Endothelial cell of umbilical vein (primary cell): ENCODE measurements at regions not wholly inside any gene's neighbourhood (a gene's known extent, or its start where the extent isn't known, plus 50 kb on each side); places are given as distances from the start of the nearest gene placed in this dataset.

ENCODE experiments used
- BruUV-seq: library from RNA; stranded (reverse); fragments of 400-500 nt; replicated peaks from 2 replicates; lab custom pipeline; 2021; lab: Mats Ljungman, UMichigan
- CTCF ChIA-PET: fragments of 300-600, 350-600 bp; sonication (Branson Sonifier 250); formaldehyde crosslinking; loops from one replicate; lab custom pipeline; 2021; ENCODE audit warnings: antibody characterized with exemption, inconsistent platforms; lab: Charles Lee
- POLR2A ChIA-PET: fragments of 300-600, 350-600 bp; sonication (Branson Sonifier 250); formaldehyde crosslinking; loops from one replicate; lab custom pipeline; 2021; ENCODE audit warnings: antibody characterized with exemption, inconsistent platforms; lab: Charles Lee
- DNase-seq: peaks from one replicate; pipeline ENCODE4 v3.0.0-alpha.2; 2011; ENCODE audit warnings: low read depth, low spot score
- FAIRE-seq: peaks from 2 replicates; lab custom pipeline; 2011; peaks lifted over from hg19 to GRCh38; lab: Jason Lieb, UNC
- H2AFZ ChIP-seq: 2 replicates; pipeline ENCODE4 v1.6.0; 2012; ENCODE audit warnings: low read depth, low read length, control low read depth, inconsistent platforms
- H3K27ac ChIP-seq: 2 replicates; pipeline ENCODE4 v1.5.1; 2011; ENCODE audit warnings: low read depth, mild to moderate bottlenecking, control low read depth, low read length, moderate library complexity; ENCODE audit not compliant: insufficient read depth
- H3K27me3 ChIP-seq, 2 experiments: 2 replicates each; pipeline versions ENCODE4 v1.6.0 to v1.6.1; 2011; ENCODE audit warnings: low read length in 2 of 2, mixed read lengths in 1 of 2; ENCODE audit not compliant: control insufficient read depth in 2 of 2, insufficient read depth in 2 of 2
- H3K36me3 ChIP-seq, 2 experiments: 2 replicates in 1 of 2; 3 replicates in 1 of 2; pipeline ENCODE4 v1.5.1; 2011; ENCODE audit warnings: low read length in 2 of 2, mild to moderate bottlenecking in 1 of 2, moderate library complexity in 1 of 2; ENCODE audit not compliant: control insufficient read depth in 2 of 2, insufficient read depth in 2 of 2; ENCODE audit errors: extremely low read depth in 1 of 2
- H3K4me1 ChIP-seq: 3 replicates; pipeline ENCODE4 v1.5.1; 2011; ENCODE audit warnings: mild to moderate bottlenecking, low read length; ENCODE audit not compliant: control insufficient read depth, insufficient read depth; ENCODE audit errors: extremely low read depth
- H3K4me2 ChIP-seq: 2 replicates; pipeline ENCODE4 v1.6.1; 2011; ENCODE audit warnings: low read length, control low read depth, mixed read lengths; ENCODE audit not compliant: insufficient read depth
- H3K4me3 ChIP-seq, 3 experiments: fragments of 200-600 bp in 1 of 3; sonication (generic), shearing (Covaris generic) in 1 of 3; replicated peaks in 1 of 3; 2 replicates each; pipeline ENCODE4 v1.5.1; 2011 to 2016; ENCODE audit warnings: control low read depth in 3 of 3, low read length in 3 of 3, mild to moderate bottlenecking in 2 of 3, inconsistent platforms in 1 of 3, low read depth in 1 of 3, moderate library complexity in 1 of 3; ENCODE audit not compliant: insufficient read depth in 1 of 3
- H3K79me2 ChIP-seq: 2 replicates; pipeline ENCODE4 v1.6.0; 2012; ENCODE audit warnings: low read length, inconsistent platforms; ENCODE audit not compliant: control insufficient read depth, insufficient read depth
- H3K9ac ChIP-seq: replicated peaks from 2 replicates; pipeline ENCODE3; 2011; ENCODE audit warnings: low read length, control low read depth; ENCODE audit not compliant: insufficient read depth; ENCODE audit errors: extremely low read depth
- H3K9me1 ChIP-seq: replicated peaks from 3 replicates; pipeline ENCODE4 v1.6.0; 2011; ENCODE audit warnings: mild to moderate bottlenecking, low read length; ENCODE audit not compliant: control insufficient read depth, insufficient read depth; ENCODE audit errors: extremely low read depth
- H3K9me3 ChIP-seq: replicated peaks from 2 replicates; pipeline ENCODE4 v1.5.1; 2012; ENCODE audit warnings: low read length, inconsistent platforms; ENCODE audit not compliant: control insufficient read depth, insufficient read depth
- H4K20me1 ChIP-seq: replicated peaks from 2 replicates; pipeline ENCODE3; 2011; ENCODE audit warnings: mild to moderate bottlenecking, low read length; ENCODE audit not compliant: control insufficient read depth, insufficient read depth; ENCODE audit errors: extremely low read depth
- CTCF ChIP-seq, 2 donors: IDR thresholded peaks; 1 replicate in 1 of 2; 2 replicates in 1 of 2; pipeline ENCODE4 v1.5.1; 2011; ENCODE audit warnings: low read length in 2 of 2, mild to moderate bottlenecking in 2 of 2, moderate library complexity in 2 of 2, control low read depth in 1 of 2, inconsistent platforms in 1 of 2, low read depth in 1 of 2; ENCODE audit not compliant: insufficient read depth in 1 of 2; ENCODE audit errors: extremely low read depth in 1 of 2
- FOS ChIP-seq: IDR thresholded peaks from 2 replicates; pipeline ENCODE4 v1.6.1; 2011; ENCODE audit warnings: mild to moderate bottlenecking, low read length, moderate library complexity, borderline replicate concordance; ENCODE audit not compliant: insufficient read depth
- GATA2 ChIP-seq: IDR thresholded peaks from 2 replicates; pipeline ENCODE4 v1.7.0; 2011; ENCODE audit warnings: low read depth, mild to moderate bottlenecking, moderate library complexity, mixed read lengths, low read length; ENCODE audit not compliant: insufficient read length, insufficient read depth
- JUN ChIP-seq: IDR thresholded peaks from 2 replicates; pipeline ENCODE4 v1.6.1; 2011; ENCODE audit warnings: borderline replicate concordance, low read depth; ENCODE audit not compliant: insufficient read length, insufficient read depth
- MAX ChIP-seq: IDR thresholded peaks from 2 replicates; pipeline ENCODE4 v1.6.1; 2011; ENCODE audit not compliant: insufficient read depth, insufficient read length
- MYC ChIP-seq: IDR thresholded peaks from one replicate; pipeline ENCODE4 v1.6.1; 2011; ENCODE audit warnings: mild to moderate bottlenecking, low read depth, low read length
- POLR2AphosphoS5 ChIP-seq: IDR thresholded peaks from 2 replicates; pipeline ENCODE4 v1.6.1; 2012; ENCODE audit warnings: low read depth, mild to moderate bottlenecking, control low read depth, low read length, moderate library complexity; ENCODE audit not compliant: insufficient read depth
- dilution Hi-C: fragments of 300-500 bp; cut with MboI; formaldehyde crosslinking; loops from one replicate; pipeline ENCODE4 v1.15.0; 2019; ENCODE audit warnings: low sequenced_read_pairs; ENCODE audit not compliant: extremely low pct_ligation_motif_present
- intact Hi-C: fragments of 100-400 bp; cut with micrococcal nuclease; formaldehyde crosslinking; loops from one replicate; pipeline ENCODE4 v1.10.0; 2022

- FAIRE-seq (no peak), DNase-seq (no peak)
- POLR2A ChIA-PET = no interaction called here
- TF ChIP-seq JUN = no peak
- no peak for TF ChIP-seq MAX
- no peak for TF ChIP-seq FOS
- no peak for TF ChIP-seq CTCF (IDR thresholded peaks at IDR 0.05; ENCODE audit: extremely low read depth in 1 of 2, insufficient read depth in 1 of 2, low read depth in 1 of 2, low read length in 2 of 2)
- TF ChIP-seq GATA2 = no peak
- TF ChIP-seq POLR2AphosphoS5 = no peak
- no peak for TF ChIP-seq MYC
- CTCF ChIA-PET = no interaction called here
- no peak overlapping the region for H2AFZ ChIP-seq
- dilution Hi-C loops = no loop called here
- H3K36me3 ChIP-seq = no peaks in the 10 kb centered on the region
- H3K4me3 ChIP-seq = no peak overlapping the region
- no peak overlapping the region for H3K4me2 ChIP-seq
- no peak overlapping the region for H3K9ac ChIP-seq
- no peaks in the 10 kb centered on the region for H3K9me1 ChIP-seq
- H3K27me3 ChIP-seq = no peaks in the 10 kb centered on the region
- BruUV-seq = no TSS peak
- H3K79me2 ChIP-seq = no peaks in the 10 kb centered on the region
- no peaks in the 10 kb centered on the region for H3K4me1 ChIP-seq
- intact Hi-C loops = no loop called here
- no peaks in the 10 kb centered on the region for H4K20me1 ChIP-seq
- H3K27ac ChIP-seq = no peak overlapping the region
- H3K9me3 ChIP-seq = no peaks in the 10 kb centered on the region
Measured at GRCh38 chr10:59460601-59461000, 98.3 kb upstream of the FAM13C start.
